SK-N-MC (cell line): ENCODE measurements at regions not wholly inside any gene's neighbourhood (a gene's known extent, or its start where the extent isn't known, plus 50 kb on each side); places are given as distances from the start of the nearest gene placed in this dataset.

Experiments used
- EZH2 ChIP-seq: fragments of 200-600 bp; sonication (generic); IDR thresholded peaks from one replicate; pipeline ENCODE4 v1.6.1; 2017; ENCODE audit warnings: antibody characterized with exemption
- FOXP2 ChIP-seq: optimal IDR thresholded peaks from 2 replicates; pipeline ENCODE3; 2011; ENCODE audit warnings: mild to moderate bottlenecking, moderate library complexity; ENCODE audit not compliant: insufficient read depth; ENCODE audit errors: extremely low read length, control extremely low read depth
- POLR2AphosphoS5 ChIP-seq: IDR thresholded peaks from 2 replicates; pipeline ENCODE4 v1.6.1; 2012; ENCODE audit warnings: mild to moderate bottlenecking, low read depth, low read length, borderline replicate concordance

DNA sequence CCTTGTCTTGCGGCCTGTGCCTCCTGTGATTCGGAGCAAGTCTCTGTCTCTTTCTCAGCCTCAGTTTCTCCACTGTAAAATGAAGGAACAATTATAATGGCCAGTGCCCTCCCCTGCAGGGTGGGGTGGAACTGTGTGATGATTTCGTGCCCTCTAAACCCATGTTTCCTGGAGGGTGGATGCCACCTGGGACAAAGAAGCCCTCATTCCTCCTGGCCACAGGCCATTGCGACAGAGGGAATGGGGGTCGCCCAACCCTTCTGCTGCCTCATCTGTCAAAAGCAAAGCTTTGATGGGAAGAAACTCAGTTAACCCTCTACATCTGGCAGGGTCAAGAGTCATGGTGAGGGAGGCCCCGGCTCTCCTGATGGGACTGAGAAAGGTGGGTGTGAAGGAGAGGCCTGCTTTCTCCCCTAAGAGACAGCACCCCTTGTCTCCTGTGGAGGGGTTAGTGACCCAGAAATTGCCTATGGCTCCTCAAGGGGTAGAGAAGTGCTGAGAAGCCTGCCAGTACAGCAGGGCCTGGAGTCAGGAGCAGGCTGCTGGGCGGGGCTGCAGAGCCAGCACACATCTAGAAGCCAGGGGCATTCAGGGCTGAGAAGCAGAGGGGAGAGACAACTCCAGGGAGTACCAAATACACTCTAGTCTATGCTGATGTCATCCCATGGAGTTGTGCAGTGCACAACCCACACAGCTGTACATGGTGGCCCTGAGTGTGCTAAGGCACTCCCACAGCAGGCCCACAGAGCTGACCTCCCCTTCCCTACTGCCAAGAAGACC lies 61.0 kb downstream of the PLXNA1 start:
- TF ChIP-seq EZH2 (no peak), POLR2AphosphoS5 (no peak), FOXP2 (no peak)
